IPS-18a (cell line): ENCODE measurements at regions not wholly inside any gene's neighbourhood (a gene's known extent, or its start where the extent isn't known, plus 50 kb on each side); places are given as distances from the start of the nearest gene placed in this dataset.

Source experiments
- H3K27ac ChIP-seq: one replicate; pipeline ENCODE4 v1.5.1; 2013; ENCODE audit warnings: low read length
- H3K27me3 ChIP-seq: one replicate; pipeline ENCODE4 v1.6.1; 2013; ENCODE audit warnings: mild to moderate bottlenecking, low read length; ENCODE audit not compliant: control insufficient read depth, insufficient read depth
- H3K36me3 ChIP-seq: one replicate; pipeline ENCODE4 v1.6.1; 2013; ENCODE audit warnings: low read depth, low read length; ENCODE audit not compliant: control insufficient read depth
- H3K4me1 ChIP-seq: one replicate; pipeline ENCODE4 v1.6.1; 2013; ENCODE audit warnings: low read depth, low read length; ENCODE audit not compliant: control insufficient read depth
- H3K4me3 ChIP-seq: one replicate; pipeline ENCODE4 v1.5.1; 2013; ENCODE audit warnings: low read length
- H3K9ac ChIP-seq: one replicate; pipeline ENCODE4 v1.6.1; 2013; ENCODE audit warnings: mild to moderate bottlenecking, low read length, moderate library complexity
- H3K9me3 ChIP-seq: one replicate; pipeline ENCODE4 v1.6.1; 2013; ENCODE audit warnings: low read depth, low read length; ENCODE audit not compliant: control insufficient read depth

DNA sequence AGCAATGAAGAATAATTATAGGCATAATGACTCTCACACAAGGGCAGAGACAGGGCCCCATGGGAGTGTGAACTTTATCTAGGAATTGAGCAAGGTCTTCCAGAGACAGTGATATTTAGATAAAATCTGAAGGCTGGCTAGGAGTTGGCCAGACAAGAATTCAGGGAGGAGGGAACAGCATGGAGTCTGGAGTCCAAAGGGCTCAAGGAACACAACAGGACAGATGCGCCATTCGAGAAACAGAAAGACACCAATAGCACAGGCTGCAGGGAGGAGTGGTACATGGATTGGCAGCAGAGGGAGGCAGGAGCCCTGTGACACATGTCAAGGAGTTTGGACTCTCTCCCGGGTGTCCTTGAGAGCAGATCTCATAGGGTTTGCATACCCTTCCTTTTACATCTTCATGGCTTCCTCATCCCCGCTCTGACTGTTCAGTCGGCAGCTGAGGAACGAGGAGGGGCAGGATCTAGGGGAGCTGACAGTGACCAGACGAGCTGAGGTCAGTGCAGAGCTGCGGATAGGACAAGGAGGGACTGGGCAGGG, 64.0 kb upstream of the XPA start:
- Histone ChIP-seq H3K9me3 (no peaks in the 10 kb centered on the region), H3K4me3 (no peak overlapping the region), H3K4me1 (no peaks in the 10 kb centered on the region), H3K27ac (no peak overlapping the region), H3K27me3 (no peaks in the 10 kb centered on the region), H3K36me3 (no peaks in the 10 kb centered on the region), H3K9ac (no peak overlapping the region)

DNA sequence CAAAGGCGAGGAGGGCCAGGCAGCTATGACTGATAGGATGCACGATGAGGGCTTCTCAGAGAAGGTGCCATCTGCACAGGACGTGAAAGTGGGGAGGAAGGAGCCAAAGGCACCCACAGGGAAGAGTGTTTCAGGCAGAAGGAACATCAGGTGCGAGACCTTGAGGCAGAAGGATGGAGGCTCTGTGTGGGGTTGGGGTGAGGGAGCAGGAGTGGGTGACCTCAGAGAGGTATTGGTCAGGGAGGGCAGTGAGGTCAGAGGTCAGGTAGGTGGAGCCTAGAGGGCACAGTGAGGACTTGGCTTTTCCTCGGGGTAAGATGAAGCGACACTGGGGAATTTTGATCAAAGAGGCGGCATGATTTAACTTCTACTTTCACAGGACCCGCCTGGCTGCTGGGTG, 64.7 kb upstream of the XPA start:
- Histone ChIP-seq H3K9ac (no peak overlapping the region), H3K27ac (no peak overlapping the region), H3K9me3 (no peaks in the 10 kb centered on the region), H3K27me3 (no peaks in the 10 kb centered on the region), H3K4me1 (no peaks in the 10 kb centered on the region), H3K4me3 (no peak overlapping the region), H3K36me3 (no peaks in the 10 kb centered on the region)

GRCh38 chr9:97763874-97764273, 66.7 kb upstream of the XPA start:
- H3K9ac ChIP-seq: no peak overlapping the region
- no peaks in the 10 kb centered on the region for H3K27me3 ChIP-seq
- H3K4me3 ChIP-seq: no peak overlapping the region
- H3K4me1 ChIP-seq: no peaks in the 10 kb centered on the region
- no peaks in the 10 kb centered on the region for H3K9me3 ChIP-seq
- no peaks in the 10 kb centered on the region for H3K36me3 ChIP-seq
- no peak overlapping the region for H3K27ac ChIP-seq

DNA sequence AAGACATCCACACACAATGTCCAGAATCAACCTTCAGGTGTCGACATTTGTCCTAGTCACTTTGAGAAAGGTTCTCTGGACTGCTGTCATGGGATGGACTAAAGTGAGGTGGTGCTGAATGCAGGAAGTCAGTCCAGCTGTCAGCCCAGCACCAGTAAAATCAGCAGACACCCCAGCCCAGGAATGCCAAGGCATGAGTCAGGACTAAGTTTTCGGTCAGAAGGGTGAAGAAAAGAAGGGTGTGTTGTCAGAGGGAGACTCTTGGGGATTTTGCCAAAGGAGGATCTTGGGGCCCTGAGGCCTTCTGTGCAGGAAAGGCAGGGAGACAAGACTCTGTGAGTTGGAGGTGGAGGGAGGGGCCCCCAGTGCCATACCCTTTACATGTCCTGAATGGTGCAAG, 69.0 kb upstream of the XPA start:
- Histone ChIP-seq H3K27ac (no peak overlapping the region), H3K27me3 (peaks cover 15% of the 10 kb centered on the region), H3K4me3 (no peak overlapping the region), H3K4me1 (no peaks in the 10 kb centered on the region), H3K36me3 (no peaks in the 10 kb centered on the region), H3K9me3 (no peaks in the 10 kb centered on the region), H3K9ac (no peak overlapping the region)

- no peak overlapping the region for H3K27ac ChIP-seq
- H3K36me3 ChIP-seq: no peaks in the 10 kb centered on the region
- no peak overlapping the region for H3K4me3 ChIP-seq
- H3K9me3 ChIP-seq: no peaks in the 10 kb centered on the region
- peaks cover 4% of the 10 kb centered on the region for H3K4me1 ChIP-seq
- H3K9ac ChIP-seq: no peak overlapping the region
- H3K27me3 ChIP-seq: peaks cover 15% of the 10 kb centered on the region
Observed at GRCh38 chr9:97766610-97767009, 69.5 kb upstream of the XPA start.

DNA sequence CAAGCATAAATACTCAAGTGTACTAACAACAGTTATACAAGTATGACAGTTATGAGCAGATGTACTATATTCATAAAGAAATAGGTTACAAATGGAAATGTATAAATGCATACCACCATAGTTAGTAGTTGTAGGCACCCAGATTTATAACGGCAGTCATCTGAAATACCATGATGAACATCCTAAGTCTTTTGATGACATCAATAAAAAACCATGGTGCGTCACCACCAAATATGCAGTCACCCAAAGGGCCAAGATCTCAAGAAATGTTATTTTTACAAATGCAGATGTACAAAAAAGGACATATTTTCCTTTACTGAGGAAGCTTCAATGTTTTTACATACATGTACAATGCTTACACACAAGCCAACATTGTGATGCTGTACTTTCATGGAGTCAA, 70.8 kb upstream of the XPA start:
- Histone ChIP-seq H3K27me3 (peaks cover 17% of the 10 kb centered on the region), H3K4me1 (peaks cover 11% of the 10 kb centered on the region), H3K4me3 (no peak overlapping the region), H3K9me3 (no peaks in the 10 kb centered on the region), H3K27ac (no peak overlapping the region), H3K36me3 (no peaks in the 10 kb centered on the region), H3K9ac (no peak overlapping the region)

- Histone ChIP-seq H3K27ac (no peak overlapping the region), H3K9me3 (no peaks in the 10 kb centered on the region), H3K27me3 (peaks cover 21% of the 10 kb centered on the region), H3K4me3 (no peak overlapping the region), H3K9ac (no peak overlapping the region), H3K4me1 (peaks cover 11% of the 10 kb centered on the region), H3K36me3 (no peaks in the 10 kb centered on the region)
Observed at GRCh38 chr9:97768746-97769145, 71.6 kb upstream of the XPA start.

DNA sequence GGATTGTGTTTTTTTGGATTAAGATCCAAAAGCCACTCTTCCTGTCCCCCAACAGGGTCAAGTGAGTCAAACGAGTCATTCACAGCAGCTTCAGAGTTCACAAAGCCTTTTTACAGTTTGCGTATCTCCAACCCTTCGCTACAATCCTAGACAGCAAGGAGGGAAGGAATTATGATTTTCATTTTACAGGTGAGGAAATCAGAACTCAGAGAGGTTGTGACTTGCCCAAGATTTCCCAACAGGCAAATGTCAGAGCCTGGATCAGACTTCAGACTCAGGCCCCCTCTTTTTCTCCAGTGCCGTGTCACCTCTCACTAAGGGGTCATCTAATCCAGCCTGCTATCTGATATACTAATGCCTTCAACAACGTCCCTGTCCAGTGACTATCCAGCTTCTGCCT, 72.1 kb upstream of the XPA start:
- Histone ChIP-seq H3K27ac (no peak overlapping the region), H3K9me3 (no peaks in the 10 kb centered on the region), H3K36me3 (no peaks in the 10 kb centered on the region), H3K27me3 (peaks cover 26% of the 10 kb centered on the region), H3K4me1 (peaks cover 11% of the 10 kb centered on the region), H3K4me3 (no peak overlapping the region), H3K9ac (no peak overlapping the region)

- peaks cover 11% of the 10 kb centered on the region for H3K4me1 ChIP-seq
- no peak overlapping the region for H3K9ac ChIP-seq
- H3K9me3 ChIP-seq: no peaks in the 10 kb centered on the region
- H3K36me3 ChIP-seq: no peaks in the 10 kb centered on the region
- H3K4me3 ChIP-seq: no peak overlapping the region
- H3K27ac ChIP-seq: no peak overlapping the region
- peaks cover 28% of the 10 kb centered on the region for H3K27me3 ChIP-seq
Observed at GRCh38 chr9:97770808-97771372, 73.8 kb upstream of the XPA start.

GRCh38 chr9:97771641-97772040, 74.5 kb upstream of the XPA start:
- Histone ChIP-seq H3K4me1 (peaks cover 11% of the 10 kb centered on the region), H3K36me3 (no peaks in the 10 kb centered on the region), H3K9ac (no peak overlapping the region), H3K27ac (no peak overlapping the region), H3K27me3 (peaks cover 28% of the 10 kb centered on the region), H3K9me3 (no peaks in the 10 kb centered on the region), H3K4me3 (no peak overlapping the region)

- no peak overlapping the region for H3K27ac ChIP-seq
- H3K9ac ChIP-seq: no peak overlapping the region
- no peaks in the 10 kb centered on the region for H3K36me3 ChIP-seq
- no peaks in the 10 kb centered on the region for H3K9me3 ChIP-seq
- H3K4me1 ChIP-seq: peaks cover 11% of the 10 kb centered on the region
- H3K27me3 ChIP-seq: peaks cover 28% of the 10 kb centered on the region
- H3K4me3 ChIP-seq: no peak overlapping the region
Observed at GRCh38 chr9:97772145-97772544, 75.0 kb upstream of the XPA start.

DNA sequence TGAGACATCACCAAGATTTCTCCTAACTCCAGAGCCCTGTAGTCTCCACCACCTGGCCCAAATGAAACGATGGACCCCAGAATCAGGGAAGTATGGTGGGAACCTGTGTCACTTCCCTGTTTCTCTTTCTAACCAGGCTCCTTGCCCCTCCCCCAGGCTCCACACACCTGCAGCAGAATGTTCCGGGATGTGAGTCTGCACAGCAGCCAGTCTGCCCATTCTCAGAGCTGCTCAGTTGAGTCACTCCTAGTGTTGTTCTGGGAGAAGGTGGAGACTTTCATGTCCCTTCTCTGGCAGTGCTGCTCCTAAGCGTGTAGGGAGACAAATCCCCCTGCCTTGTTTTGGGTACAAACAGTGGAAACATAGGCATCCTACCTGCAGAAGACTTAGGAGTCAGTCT, 76.0 kb upstream of the XPA start:
- no peaks in the 10 kb centered on the region for H3K9me3 ChIP-seq
- H3K9ac ChIP-seq: no peak overlapping the region
- no peak overlapping the region for H3K27ac ChIP-seq
- peaks cover 11% of the 10 kb centered on the region for H3K4me1 ChIP-seq
- H3K27me3 ChIP-seq: peaks cover 28% of the 10 kb centered on the region
- no peaks in the 10 kb centered on the region for H3K36me3 ChIP-seq
- H3K4me3 ChIP-seq: no peak overlapping the region
